Neural cell (in vitro differentiated cells): ENCODE measurements at regions not wholly inside any gene's neighbourhood (a gene's known extent, or its start where the extent isn't known, plus 50 kb on each side); places are given as distances from the start of the nearest gene placed in this dataset.

Experiments
- EP300 ChIP-seq: fragments of 450-650 bp; conservative IDR thresholded peaks from 2 replicates; pipeline ENCODE4 v1.6.1; 2014; ENCODE audit warnings: antibody characterized with exemption, mild to moderate bottlenecking, moderate library complexity; ENCODE audit not compliant: poor library complexity, severe bottlenecking
- EZH2 ChIP-seq: fragments of 200-600, 300-800 bp; shearing (Covaris generic), sonication (generic); IDR thresholded peaks from 2 replicates; pipeline ENCODE4 v1.6.1; 2014; ENCODE audit warnings: antibody characterized with exemption, low read length, borderline replicate concordance, mild to moderate bottlenecking; ENCODE audit not compliant: insufficient read depth, poor library complexity, severe bottlenecking
- POLR2AphosphoS5 ChIP-seq: IDR thresholded peaks from 2 replicates; pipeline ENCODE4 v1.6.1; 2012
- TAF1 ChIP-seq: IDR thresholded peaks from 2 replicates; pipeline ENCODE4 v1.6.1; 2012; ENCODE audit warnings: low read depth
- TF ChIP-seq, protein P1 (sequence below): fragments of 450-650 bp; IDR thresholded peaks from 2 replicates; pipeline ENCODE4 v1.5.1; 2014; ENCODE audit warnings: antibody characterized with exemption, mild to moderate bottlenecking, moderate library complexity; ENCODE audit not compliant: poor library complexity, severe bottlenecking
- TF ChIP-seq, protein P2 (sequence below): IDR thresholded peaks from 2 replicates; pipeline ENCODE4 v1.6.1; 2012; ENCODE audit warnings: borderline replicate concordance

DNA sequence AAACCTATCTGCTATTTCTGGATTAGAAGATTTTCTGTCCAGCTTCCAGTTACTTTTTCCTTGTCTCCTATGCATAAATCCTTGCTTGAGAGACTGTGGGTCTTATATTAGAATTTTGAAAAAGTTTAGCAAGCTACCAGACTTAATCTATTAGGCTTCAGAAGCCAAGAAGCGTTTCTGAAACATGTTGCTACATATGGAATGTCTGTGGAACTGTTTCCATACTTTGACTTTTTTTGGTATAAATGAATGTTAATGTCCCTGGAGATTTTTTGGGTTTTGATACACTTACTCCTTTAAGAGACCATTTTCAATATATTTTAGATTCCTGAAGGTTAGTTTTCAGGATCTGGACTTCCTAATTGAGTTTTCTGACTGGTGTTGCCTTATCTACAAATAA lies 191.4 kb upstream of the SGCD start:
- TF ChIP-seq POLR2AphosphoS5 (no peak), EZH2 (no peak), EP300 (no peak), TAF1 (no peak)
- TF ChIP-seq, protein P1, sequence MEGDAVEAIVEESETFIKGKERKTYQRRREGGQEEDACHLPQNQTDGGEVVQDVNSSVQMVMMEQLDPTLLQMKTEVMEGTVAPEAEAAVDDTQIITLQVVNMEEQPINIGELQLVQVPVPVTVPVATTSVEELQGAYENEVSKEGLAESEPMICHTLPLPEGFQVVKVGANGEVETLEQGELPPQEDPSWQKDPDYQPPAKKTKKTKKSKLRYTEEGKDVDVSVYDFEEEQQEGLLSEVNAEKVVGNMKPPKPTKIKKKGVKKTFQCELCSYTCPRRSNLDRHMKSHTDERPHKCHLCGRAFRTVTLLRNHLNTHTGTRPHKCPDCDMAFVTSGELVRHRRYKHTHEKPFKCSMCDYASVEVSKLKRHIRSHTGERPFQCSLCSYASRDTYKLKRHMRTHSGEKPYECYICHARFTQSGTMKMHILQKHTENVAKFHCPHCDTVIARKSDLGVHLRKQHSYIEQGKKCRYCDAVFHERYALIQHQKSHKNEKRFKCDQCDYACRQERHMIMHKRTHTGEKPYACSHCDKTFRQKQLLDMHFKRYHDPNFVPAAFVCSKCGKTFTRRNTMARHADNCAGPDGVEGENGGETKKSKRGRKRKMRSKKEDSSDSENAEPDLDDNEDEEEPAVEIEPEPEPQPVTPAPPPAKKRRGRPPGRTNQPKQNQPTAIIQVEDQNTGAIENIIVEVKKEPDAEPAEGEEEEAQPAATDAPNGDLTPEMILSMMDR = no peak
- TF ChIP-seq, protein P2, sequence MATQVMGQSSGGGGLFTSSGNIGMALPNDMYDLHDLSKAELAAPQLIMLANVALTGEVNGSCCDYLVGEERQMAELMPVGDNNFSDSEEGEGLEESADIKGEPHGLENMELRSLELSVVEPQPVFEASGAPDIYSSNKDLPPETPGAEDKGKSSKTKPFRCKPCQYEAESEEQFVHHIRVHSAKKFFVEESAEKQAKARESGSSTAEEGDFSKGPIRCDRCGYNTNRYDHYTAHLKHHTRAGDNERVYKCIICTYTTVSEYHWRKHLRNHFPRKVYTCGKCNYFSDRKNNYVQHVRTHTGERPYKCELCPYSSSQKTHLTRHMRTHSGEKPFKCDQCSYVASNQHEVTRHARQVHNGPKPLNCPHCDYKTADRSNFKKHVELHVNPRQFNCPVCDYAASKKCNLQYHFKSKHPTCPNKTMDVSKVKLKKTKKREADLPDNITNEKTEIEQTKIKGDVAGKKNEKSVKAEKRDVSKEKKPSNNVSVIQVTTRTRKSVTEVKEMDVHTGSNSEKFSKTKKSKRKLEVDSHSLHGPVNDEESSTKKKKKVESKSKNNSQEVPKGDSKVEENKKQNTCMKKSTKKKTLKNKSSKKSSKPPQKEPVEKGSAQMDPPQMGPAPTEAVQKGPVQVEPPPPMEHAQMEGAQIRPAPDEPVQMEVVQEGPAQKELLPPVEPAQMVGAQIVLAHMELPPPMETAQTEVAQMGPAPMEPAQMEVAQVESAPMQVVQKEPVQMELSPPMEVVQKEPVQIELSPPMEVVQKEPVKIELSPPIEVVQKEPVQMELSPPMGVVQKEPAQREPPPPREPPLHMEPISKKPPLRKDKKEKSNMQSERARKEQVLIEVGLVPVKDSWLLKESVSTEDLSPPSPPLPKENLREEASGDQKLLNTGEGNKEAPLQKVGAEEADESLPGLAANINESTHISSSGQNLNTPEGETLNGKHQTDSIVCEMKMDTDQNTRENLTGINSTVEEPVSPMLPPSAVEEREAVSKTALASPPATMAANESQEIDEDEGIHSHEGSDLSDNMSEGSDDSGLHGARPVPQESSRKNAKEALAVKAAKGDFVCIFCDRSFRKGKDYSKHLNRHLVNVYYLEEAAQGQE = no peak
